SU-DHL-6 (cell line): ENCODE measurements at regions not wholly inside any gene's neighbourhood (a gene's known extent, or its start where the extent isn't known, plus 50 kb on each side); places are given as distances from the start of the nearest gene placed in this dataset.
A peak's percentile ranks its signal among the peaks of the same experiment; 100 is the strongest.

Source experiments
- H2AFZ ChIP-seq: fragments of 200-600 bp; sonication (generic); 2 replicates; pipeline ENCODE4 v1.6.1; 2014; ENCODE audit warnings: low read depth, mild to moderate bottlenecking, moderate library complexity, mixed read lengths, antibody characterized with exemption, low read length; ENCODE audit not compliant: severe bottlenecking
- H3F3A ChIP-seq: fragments of 200-600 bp; shearing (Covaris generic); 2 replicates; pipeline ENCODE4 v1.6.0; 2016; ENCODE audit warnings: antibody characterized with exemption, mild to moderate bottlenecking; ENCODE audit not compliant: insufficient read depth
- H3K27ac ChIP-seq: fragments of 200-600 bp; sonication (generic); 2 replicates; pipeline ENCODE4 v1.5.1; 2016; ENCODE audit warnings: low read depth, mild to moderate bottlenecking, low read length, moderate library complexity, mixed read lengths
- H3K27me3 ChIP-seq: fragments of 200-600 bp; sonication (generic), shearing (Covaris generic); 2 replicates; pipeline ENCODE4 v1.6.0; 2014; ENCODE audit warnings: mild to moderate bottlenecking, low read length
- H3K36me3 ChIP-seq: fragments of 200-600 bp; sonication (generic); 2 replicates; pipeline ENCODE4 v1.6.1; 2014; ENCODE audit warnings: mild to moderate bottlenecking, low read length, mixed read lengths
- H3K4me2 ChIP-seq: fragments of 300-600, 200-600 bp; shearing (Covaris generic), sonication (generic); 2 replicates; pipeline ENCODE4 v1.6.0; 2014; ENCODE audit warnings: low read length, low read depth, mild to moderate bottlenecking; ENCODE audit not compliant: poor library complexity, severe bottlenecking
- H3K4me3 ChIP-seq: fragments of 200-600 bp; sonication (generic); 2 replicates; pipeline ENCODE4 v1.5.1; 2014; ENCODE audit warnings: antibody characterized with exemption, low read length, mild to moderate bottlenecking, mixed read lengths; ENCODE audit not compliant: insufficient read depth, poor library complexity, severe bottlenecking
- H3K79me2 ChIP-seq: fragments of 200-600 bp; sonication (generic); 2 replicates; pipeline ENCODE4 v1.6.1; 2014; ENCODE audit warnings: mild to moderate bottlenecking, low read length, moderate library complexity; ENCODE audit not compliant: insufficient read depth
- H3K9ac ChIP-seq: fragments of 200-600 bp; sonication (generic); 2 replicates; pipeline ENCODE4 v1.7.0; 2014; ENCODE audit warnings: mild to moderate bottlenecking, low read length
- H3K9me2 ChIP-seq: fragments of 200-600 bp; sonication (generic); replicated peaks from 2 replicates; pipeline ENCODE4 v1.6.1; 2014; ENCODE audit warnings: low read length; ENCODE audit not compliant: insufficient read depth
- H3K9me3 ChIP-seq: fragments of 200-600 bp; sonication (generic); 2 replicates; pipeline ENCODE4 v1.6.1; 2014; ENCODE audit warnings: low read length, mixed read lengths; ENCODE audit not compliant: insufficient read depth
- H4K20me1 ChIP-seq: fragments of 200-600 bp; sonication (generic); 2 replicates; pipeline ENCODE4 v1.6.1; 2014; ENCODE audit warnings: low read depth, mild to moderate bottlenecking, antibody characterized with exemption, low read length, moderate library complexity, mixed read lengths
- CTCF ChIP-seq: fragments of 200-600 bp; sonication (generic); IDR thresholded peaks from one replicate; pipeline ENCODE4 v1.5.1; 2017; ENCODE audit warnings: antibody characterized with exemption, mild to moderate bottlenecking, low read length, moderate library complexity; ENCODE audit not compliant: insufficient read depth, poor library complexity, severe bottlenecking
- EZH2phosphoT487 ChIP-seq: fragments of 200-600 bp; sonication (generic), shearing (Covaris generic); conservative IDR thresholded peaks from 2 replicates; pipeline ENCODE4 v1.6.1; 2018; ENCODE audit warnings: mild to moderate bottlenecking, antibody characterized with exemption, low read length, moderate library complexity, mixed read lengths

- Histone ChIP-seq H2AFZ (peak overlapping the region; percentile 42), H3K9ac (no peak overlapping the region), H3K9me3 (no peaks in the 10 kb centered on the region), H3K4me2 (peak overlapping the region; percentile 41), H3K4me3 (no peak overlapping the region), H3K27ac (no peak overlapping the region), H3K27me3 (no peaks in the 10 kb centered on the region), H3K36me3 (peaks cover 5% of the 10 kb centered on the region; the same call in 1 of the 2 replicates), H3K79me2 (no peaks in the 10 kb centered on the region), H3F3A (peaks cover 5% of the 10 kb centered on the region), H4K20me1 (no peaks in the 10 kb centered on the region), H3K9me2 (no peaks in the 10 kb centered on the region)
- TF ChIP-seq CTCF (no peak), EZH2phosphoT487 (no peak)
Observed at GRCh38 chr1:21385022-21385421, 54.9 kb upstream of the NBPF3 start.

DNA sequence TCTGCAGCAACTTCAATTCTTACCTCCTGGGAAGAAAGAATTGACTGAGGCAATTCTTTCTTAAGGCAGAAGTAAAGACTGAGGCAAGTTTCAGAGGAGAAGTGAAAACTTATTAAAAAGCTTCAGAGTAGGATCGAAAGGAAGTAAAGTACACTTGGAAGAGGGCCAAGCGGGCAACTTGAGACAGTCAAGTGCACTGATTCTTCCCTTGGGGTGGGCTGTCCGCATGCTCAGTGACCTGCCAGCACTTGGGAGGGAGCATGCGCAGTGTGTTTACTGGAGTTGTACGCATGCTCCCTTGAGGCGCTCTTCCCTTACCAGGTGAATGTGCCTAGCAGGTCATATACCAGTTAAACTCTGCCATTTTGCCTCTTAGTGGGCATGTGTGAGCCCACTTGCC is 55.3 kb upstream of the NBPF3 start:
- Histone ChIP-seq H3K27ac (no peak overlapping the region), H3K4me2 (peak overlapping the region; percentile 41), H3K79me2 (no peaks in the 10 kb centered on the region), H3F3A (peaks cover 5% of the 10 kb centered on the region), H2AFZ (peak overlapping the region; percentile 42), H3K27me3 (no peaks in the 10 kb centered on the region), H3K9me2 (no peaks in the 10 kb centered on the region), H3K4me3 (no peak overlapping the region), H3K9me3 (no peaks in the 10 kb centered on the region), H3K9ac (peak overlapping the region; percentile 1; the same call in 1 of the 2 replicates), H3K36me3 (peaks cover 5% of the 10 kb centered on the region; the same call in 1 of the 2 replicates), H4K20me1 (no peaks in the 10 kb centered on the region)
- TF ChIP-seq EZH2phosphoT487 (no peak), CTCF (no peak)

DNA sequence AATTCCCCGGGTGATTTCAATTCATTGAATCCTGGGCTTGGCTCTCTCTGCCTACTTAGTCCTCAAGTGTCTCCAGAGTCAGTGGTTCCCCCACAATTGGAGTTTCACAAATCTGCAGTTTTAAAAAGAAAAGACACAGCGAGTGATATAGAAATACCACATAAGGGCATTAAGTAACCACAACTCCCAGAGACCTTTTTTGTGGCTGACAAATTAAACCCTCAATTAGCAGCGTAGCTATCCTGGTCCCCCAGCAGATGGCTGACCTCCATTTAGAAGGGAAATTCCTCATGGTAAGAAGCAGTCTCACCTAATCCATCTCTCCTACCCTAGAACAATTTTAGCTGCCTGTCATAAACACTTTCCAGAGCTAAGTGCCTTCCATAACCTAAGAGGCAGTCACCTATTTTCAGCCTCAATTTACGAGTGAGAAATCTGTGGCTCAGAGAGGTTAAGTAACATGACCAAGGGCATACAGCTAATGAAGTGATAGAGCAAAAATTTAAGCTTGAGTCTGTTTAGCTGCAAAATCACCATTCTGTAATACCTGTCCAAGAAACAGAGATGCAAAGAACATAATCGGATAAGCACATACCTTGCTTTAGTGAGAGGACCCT is 56.0 kb upstream of the NBPF3 start:
- no peaks in the 10 kb centered on the region for H3K9me2 ChIP-seq
- TF ChIP-seq EZH2phosphoT487 (no peak), CTCF (no peak)
- H3K9ac ChIP-seq: peak overlapping the region; percentile 1; the same call in 1 of the 2 replicates
- peaks cover 5% of the 10 kb centered on the region for H3F3A ChIP-seq
- H3K36me3 ChIP-seq: peaks cover 5% of the 10 kb centered on the region; the same call in 1 of the 2 replicates
- peak overlapping the region; percentile 41 for H3K4me2 ChIP-seq
- H3K79me2 ChIP-seq: no peaks in the 10 kb centered on the region
- H3K4me3 ChIP-seq: no peak overlapping the region
- H3K27me3 ChIP-seq: no peaks in the 10 kb centered on the region
- H4K20me1 ChIP-seq: no peaks in the 10 kb centered on the region
- H3K27ac ChIP-seq: no peak overlapping the region
- H2AFZ ChIP-seq: no peak overlapping the region
- no peaks in the 10 kb centered on the region for H3K9me3 ChIP-seq
